ENCODE measurements at regions not wholly inside any gene's neighbourhood (a gene's known extent, or its start where the extent isn't known, plus 50 kb on each side); places are given as distances from the start of the nearest gene placed in this dataset.
"Not testable (repeated sequence)": the region's sequence is repeated elsewhere in the genome, so short reads cannot be mapped to it uniquely, and the experiment has no call there.

DNA sequence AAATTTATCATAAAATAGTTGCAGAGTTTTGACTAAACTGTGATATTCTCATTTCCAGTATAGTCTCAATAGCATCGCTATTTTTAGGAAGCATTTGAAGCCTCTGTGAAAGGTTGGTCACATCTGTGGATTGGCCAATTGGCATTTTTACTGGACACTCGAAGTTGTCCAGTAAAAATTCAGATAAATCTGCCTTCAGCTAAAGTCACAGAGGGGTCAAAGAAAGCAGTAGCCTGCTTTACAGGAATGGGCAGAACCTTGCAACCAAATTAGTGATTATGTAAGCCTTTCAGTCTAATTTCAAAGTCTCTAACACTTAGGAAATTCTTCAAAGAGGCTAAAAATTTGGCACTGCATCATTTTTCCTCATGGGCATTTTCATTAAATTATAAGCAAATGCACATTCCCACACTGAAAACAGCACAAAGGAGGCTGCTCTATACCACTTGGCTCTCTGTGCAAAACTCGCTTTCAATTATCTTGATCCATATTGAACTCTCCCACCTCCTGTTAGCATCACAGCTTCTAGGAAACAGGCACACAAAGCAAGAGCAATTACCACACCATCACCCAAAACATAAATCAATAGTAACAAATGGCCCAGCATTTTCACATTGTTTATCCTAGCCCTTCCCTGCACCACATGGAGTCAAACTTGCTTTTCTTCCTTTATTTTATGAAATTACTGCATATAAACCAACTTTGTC, 318.5 kb upstream of the DUSP10 start:
- DNase-seq: no peak

DNA sequence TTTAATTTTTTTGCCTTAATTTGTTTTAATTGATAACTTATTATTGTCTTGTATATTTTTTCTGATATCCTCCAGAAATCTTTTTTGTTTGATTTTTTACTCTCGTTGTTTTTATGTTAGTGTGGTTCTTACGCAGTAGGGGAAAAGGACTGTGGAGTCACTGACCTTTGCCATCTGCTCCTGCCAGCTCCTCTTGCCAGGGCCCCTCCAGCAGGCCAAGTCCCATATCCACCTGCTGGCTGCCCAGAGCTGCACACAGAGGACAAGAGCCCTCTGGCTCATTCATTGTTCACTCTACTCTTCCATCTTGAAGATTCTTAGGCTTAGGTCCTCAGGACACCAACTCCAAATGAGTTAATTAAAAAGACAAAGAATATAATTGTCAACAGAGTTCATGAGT, 316.4 kb upstream of the DUSP10 start:
- DNase-seq: no peak

DNA sequence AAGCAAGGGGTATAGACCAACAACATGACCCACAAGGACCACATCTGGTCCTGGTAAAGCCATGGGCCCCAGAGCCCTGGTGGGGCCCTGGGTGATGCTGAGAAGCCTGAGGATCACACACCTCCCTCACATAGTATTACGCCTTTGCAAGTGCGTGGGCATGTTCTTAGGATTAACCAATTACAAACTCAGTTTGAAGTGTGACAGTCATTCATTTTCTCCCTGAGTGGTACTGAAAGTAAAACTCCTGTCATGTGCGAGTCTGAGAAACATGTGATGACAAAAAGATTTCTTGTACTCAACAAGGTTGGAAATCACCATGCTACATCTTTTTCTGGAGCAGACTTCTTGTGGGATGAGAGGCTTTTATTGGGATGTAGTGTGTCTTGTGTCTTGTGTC, 315.3 kb upstream of the DUSP10 start:
- no peak for DNase-seq

DNA sequence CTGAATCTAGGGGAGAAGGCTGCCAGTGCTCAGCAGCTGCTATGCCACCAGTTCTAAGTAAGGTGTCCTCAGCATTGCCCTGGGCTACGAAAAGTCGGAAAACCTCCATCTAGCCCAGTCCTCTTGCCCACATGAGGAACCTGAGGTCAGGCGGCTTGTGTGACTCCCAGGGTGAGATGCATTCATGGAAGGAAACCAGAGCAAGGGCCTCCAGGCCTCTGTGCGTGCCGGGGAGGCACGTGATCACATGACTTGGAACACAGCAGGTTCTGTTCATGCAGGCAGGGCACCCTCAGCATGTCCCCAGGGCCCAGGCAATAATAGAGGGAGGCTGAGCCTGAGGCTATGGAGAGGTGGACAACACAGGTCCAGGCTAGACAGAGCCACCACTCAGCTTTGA, 312.5 kb upstream of the DUSP10 start:
- DNase-seq: no peak

- DNase-seq: no peak
Measured at GRCh38 chr1:222053790-222054294, 312.0 kb upstream of the DUSP10 start.

GRCh38 chr1:222051311-222051710, 309.4 kb upstream of the DUSP10 start:
- DNase-seq: not testable (repeated sequence)

GRCh38 chr1:222049661-222050060, 307.8 kb upstream of the DUSP10 start:
- DNase-seq: not testable (repeated sequence)

GRCh38 chr1:222049176-222049575, 307.3 kb upstream of the DUSP10 start:
- no peak for DNase-seq

- DNase-seq: no peak
Measured at GRCh38 chr1:222048094-222048595, 306.3 kb upstream of the DUSP10 start.

DNA sequence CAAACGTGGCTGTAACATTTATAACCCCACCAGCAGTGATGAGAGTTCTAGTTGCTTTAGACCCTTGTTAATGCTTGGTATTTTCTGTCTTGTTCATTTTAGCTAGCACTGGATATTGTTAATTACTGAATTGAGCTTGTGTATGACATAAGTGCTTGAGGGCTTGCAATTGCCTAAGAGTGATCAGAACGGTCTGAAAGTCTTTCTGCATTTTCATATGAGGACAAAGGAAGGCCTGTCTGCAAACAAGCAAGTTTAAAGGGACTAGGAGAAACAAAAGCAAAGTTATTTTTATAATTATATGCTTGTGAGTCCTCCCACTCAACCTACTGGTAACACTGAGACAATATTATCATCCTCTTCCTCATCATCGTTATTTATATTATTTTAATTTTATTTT, 305.5 kb upstream of the DUSP10 start:
- DNase-seq: no peak

GRCh38 chr1:222046684-222047263, 304.9 kb upstream of the DUSP10 start:
- no peak for DNase-seq

DNA sequence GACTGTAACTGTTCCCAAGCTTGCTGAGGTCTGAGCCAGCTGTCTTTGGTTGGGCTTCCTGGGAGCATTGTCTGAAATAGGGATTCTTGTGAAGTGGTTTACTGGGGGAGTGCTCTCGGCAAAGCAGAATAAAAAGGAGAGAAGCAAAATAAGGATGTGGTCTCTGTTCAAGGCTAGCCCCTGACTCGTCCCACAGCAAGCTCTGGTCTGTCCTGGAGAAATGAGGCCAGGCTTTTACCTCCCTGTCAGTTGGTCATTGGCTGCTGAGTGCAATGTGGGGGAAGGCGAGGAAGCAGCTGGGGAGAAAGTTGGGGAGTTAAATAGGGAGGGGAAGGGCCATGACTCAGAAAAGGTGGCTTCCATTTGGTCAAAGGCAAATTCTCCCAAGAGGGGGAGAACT, 303.9 kb upstream of the DUSP10 start:
- no peak for DNase-seq

DNA sequence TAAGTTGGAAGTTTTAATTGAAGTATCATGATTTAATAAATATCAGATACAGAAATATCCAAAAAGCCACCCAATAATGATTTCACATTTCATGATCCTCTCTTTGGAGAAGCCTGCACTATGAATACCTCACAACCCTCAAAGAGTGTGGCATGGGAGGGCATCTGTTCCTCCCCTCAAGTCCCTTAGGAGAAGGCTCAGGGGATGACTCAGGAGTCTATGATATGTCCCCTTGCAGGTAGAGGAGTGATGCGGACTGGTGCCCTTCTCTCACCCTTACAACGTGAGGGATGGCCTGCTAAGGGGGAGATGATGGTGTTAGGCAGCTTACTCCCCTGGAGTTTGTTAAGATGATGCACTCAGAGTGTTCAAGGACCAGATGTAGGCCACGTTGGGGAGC, 303.3 kb upstream of the DUSP10 start:
- no peak for DNase-seq

- no peak for DNase-seq
Measured at GRCh38 chr1:222043444-222044292, 301.8 kb upstream of the DUSP10 start.

- DNase-seq: no peak
Measured at GRCh38 chr1:222042120-222042519, 300.2 kb upstream of the DUSP10 start.

- no peak for DNase-seq
Measured at GRCh38 chr1:222040955-222041354, 299.1 kb upstream of the DUSP10 start.

- no peak for DNase-seq
Measured at GRCh38 chr1:222040121-222040805, 298.4 kb upstream of the DUSP10 start.

- no peak for DNase-seq
Measured at GRCh38 chr1:222038971-222039370, 297.1 kb upstream of the DUSP10 start.

DNA sequence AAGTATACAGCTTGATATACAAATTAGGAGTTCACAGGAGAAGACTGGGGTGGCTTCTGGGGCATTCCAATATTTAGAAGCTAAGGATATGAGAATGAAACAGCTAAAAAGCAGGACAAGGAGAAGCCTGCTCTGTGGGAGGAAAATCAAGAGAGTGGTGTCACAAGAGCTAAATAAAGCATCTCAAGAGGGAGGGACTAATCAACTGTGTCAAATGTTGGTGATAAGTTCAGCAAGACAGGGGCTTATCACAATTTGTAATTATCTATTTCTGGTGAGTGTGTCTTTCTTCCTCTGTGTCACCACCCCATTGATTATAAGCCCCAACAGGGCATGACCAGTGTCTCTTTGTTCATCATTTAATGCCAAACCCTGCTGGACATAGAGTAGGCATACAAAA, 295.8 kb upstream of the DUSP10 start:
- no peak for DNase-seq

- DNase-seq: no peak
Measured at GRCh38 chr1:222034790-222035189, 292.9 kb upstream of the DUSP10 start.

DNA sequence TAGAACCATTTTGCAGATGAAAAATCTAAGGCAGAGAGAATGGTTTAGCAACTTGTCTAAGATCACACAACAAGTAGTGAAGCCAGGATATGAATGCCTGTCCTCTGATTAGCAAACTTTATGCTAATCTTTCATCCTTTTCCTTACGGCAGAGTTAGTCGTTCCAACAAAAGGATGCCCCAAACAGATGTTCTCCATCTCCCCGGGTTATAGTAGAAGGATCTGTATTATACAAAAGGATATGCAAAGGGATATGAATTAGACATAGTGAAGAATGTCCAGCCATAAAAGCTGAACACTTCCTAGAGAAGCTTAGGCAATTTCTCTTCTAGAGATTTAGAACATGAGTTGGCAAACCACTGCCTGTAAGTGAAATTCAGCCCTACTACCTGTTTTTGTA, 291.6 kb upstream of the DUSP10 start:
- DNase-seq: no peak

DNA sequence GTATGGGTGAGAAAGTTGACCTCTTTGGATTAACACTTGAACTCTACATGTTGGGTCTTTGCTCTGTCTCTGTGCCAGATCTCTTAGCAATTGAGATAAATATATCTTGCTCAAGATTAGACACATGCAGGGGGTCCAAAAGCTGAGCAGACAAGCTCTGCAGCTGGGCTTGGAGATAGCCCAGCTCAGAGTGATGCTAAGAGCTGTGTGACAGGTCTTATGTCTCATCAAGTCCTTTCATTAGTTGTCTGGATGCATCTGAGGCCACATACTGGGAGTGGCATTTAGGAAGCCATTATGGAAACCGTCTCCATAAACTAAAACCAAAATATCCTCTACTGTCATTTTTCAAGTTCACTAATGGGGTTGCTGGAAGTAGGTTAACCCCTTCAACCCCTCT, 289.4 kb upstream of the DUSP10 start:
- no peak for DNase-seq

DNA sequence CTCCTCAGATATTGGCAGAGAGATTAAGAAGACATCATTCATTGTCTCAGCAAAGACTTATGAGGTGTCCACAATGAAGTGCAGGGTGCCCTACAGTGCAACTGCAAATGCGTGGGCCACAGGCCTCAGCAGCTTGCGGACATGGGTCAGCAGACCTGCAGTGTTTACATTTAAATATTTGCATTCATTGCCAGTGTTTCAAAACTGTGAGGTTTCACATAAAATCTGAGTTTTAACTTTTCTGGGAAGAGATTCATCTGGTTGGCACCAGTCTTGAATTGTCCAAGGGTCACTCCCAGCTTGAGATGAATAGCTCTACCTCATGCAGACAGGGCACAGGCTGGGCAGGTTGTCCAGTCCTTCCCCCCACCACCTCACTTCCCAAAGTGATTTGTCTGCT, 286.8 kb upstream of the DUSP10 start:
- DNase-seq: no peak

Measured in SHP77 (cell line).